ENCODE measurements at regions not wholly inside any gene's neighbourhood (a gene's known extent, or its start where the extent isn't known, plus 50 kb on each side); places are given as distances from the start of the nearest gene placed in this dataset.

DNA sequence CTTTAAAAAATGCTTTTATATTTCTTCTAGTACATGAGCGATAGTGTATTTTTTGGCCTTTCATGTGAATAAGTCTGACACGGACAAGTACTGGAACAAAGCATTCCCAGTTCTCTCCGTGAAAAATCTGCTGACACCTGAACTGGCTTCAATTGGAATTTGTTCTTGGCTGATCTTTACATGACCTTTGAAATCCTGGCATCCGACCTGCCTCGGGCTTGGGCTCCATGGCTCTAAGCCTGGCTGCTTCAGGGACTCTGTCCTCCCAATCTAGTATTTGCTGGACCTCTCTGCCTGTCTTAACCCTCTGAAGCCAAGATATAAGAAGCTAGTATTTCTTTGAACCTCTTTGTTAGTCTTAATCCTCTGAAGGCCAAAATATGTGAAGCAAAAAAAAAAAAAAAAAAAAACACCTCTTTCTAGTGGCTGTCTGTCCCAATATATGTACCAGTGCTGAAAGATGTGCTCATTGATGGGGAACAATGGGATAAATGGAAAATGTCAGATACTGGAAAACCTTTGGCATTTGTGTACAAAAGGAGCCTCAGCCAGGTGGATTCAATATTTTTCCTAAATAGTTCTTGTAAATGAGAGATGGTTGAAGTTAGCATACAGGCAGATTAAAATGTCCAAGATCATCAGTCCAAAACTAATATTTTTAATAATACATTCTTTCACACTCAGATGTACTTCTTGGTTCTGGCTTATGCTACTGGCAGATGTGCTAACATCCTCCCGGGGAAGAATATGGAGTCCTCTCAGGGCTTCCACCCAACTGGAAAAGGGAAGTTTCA, 470.6 kb downstream of the TUSC1 start:
- H4K8ac ChIP-seq (ENCODE audit: low read depth, low read length), result no peak overlapping the region
- no peaks in the 10 kb centered on the region for H3K27me3 ChIP-seq (ENCODE audit: insufficient read depth, low read length, poor library complexity)
- no peaks in the 10 kb centered on the region for H3K36me3 ChIP-seq (ENCODE audit: control insufficient read depth, insufficient read depth, low read length)
- H4K5ac ChIP-seq (ENCODE audit: low read length), result no peak overlapping the region
- no peak overlapping the region for H2BK120ac ChIP-seq (ENCODE audit: low read depth, low read length)
- no peak overlapping the region for H2BK5ac ChIP-seq (ENCODE audit: low read length)
- no peaks in the 10 kb centered on the region for H3K79me2 ChIP-seq (ENCODE audit: control insufficient read depth, insufficient read depth, low read length)
- no peak for DNase-seq
- H3K23ac ChIP-seq (ENCODE audit: low read length), result no peak overlapping the region
- no peak overlapping the region for H3K18ac ChIP-seq (ENCODE audit: low read length)
- H3K4ac ChIP-seq (ENCODE audit: low read depth, low read length), result no peak overlapping the region
- H3K9ac ChIP-seq (ENCODE audit: low read length), result no peak overlapping the region
- H3K4me3 ChIP-seq (ENCODE audit: low read length), result no peak overlapping the region
- H3K27ac ChIP-seq (ENCODE audit: low read depth, low read length), result no peak overlapping the region
- H3K4me2 ChIP-seq (ENCODE audit: low read length), result no peak overlapping the region
- H2BK15ac ChIP-seq (replicated peaks; ENCODE audit: low read depth), result no peak overlapping the region
- no peak overlapping the region for H3K56ac ChIP-seq (ENCODE audit: low read length)
- no peak overlapping the region for H2AK5ac ChIP-seq (ENCODE audit: low read length)
- H3K4me1 ChIP-seq (ENCODE audit: control insufficient read depth, low read depth, low read length), result no peaks in the 10 kb centered on the region
- no CpG with 5 or more reads among the region's 6 CpGs for WGBS (ENCODE audit: extremely low coverage, insufficient coverage, low lambda C conversion rate)
- no peaks in the 10 kb centered on the region for H3K79me1 ChIP-seq (ENCODE audit: low read length)

DNA sequence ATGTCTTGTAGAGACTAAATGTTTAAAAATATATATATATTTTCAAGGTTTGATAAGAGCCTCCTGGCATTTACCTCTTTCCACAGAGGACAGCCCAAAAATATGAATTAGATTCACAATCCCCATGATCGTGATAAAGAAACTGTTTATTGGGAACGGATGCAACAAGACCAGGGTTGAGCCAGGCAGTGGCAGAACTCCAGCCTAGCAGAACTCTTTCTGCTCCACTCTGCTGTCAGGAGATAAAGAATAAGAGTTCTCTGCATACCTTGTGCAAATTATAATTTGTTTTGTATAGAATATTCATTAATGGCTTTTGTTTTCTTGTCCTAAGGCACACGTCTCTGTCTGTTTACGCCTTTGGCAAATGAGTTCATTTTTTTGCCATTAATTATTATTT, 472.2 kb downstream of the TUSC1 start:
- no peak overlapping the region for H3K4me3 ChIP-seq (ENCODE audit: low read length)
- H4K8ac ChIP-seq (ENCODE audit: low read depth, low read length), result no peak overlapping the region
- no peak overlapping the region for H2BK15ac ChIP-seq (replicated peaks; ENCODE audit: low read depth)
- H3K79me1 ChIP-seq (ENCODE audit: low read length), result no peaks in the 10 kb centered on the region
- no peaks in the 10 kb centered on the region for H3K27me3 ChIP-seq (ENCODE audit: insufficient read depth, low read length, poor library complexity)
- H3K18ac ChIP-seq (ENCODE audit: low read length), result no peak overlapping the region
- no peak for DNase-seq
- no peak overlapping the region for H3K9ac ChIP-seq (ENCODE audit: low read length)
- no peaks in the 10 kb centered on the region for H3K4me1 ChIP-seq (ENCODE audit: control insufficient read depth, low read depth, low read length)
- no peak overlapping the region for H3K4ac ChIP-seq (ENCODE audit: low read depth, low read length)
- no CpG with 5 or more reads among the region's 4 CpGs for WGBS (ENCODE audit: extremely low coverage, insufficient coverage, low lambda C conversion rate)
- H3K27ac ChIP-seq (ENCODE audit: low read depth, low read length), result no peak overlapping the region
- H3K56ac ChIP-seq (ENCODE audit: low read length), result no peak overlapping the region
- no peak overlapping the region for H2BK5ac ChIP-seq (ENCODE audit: low read length)
- H4K5ac ChIP-seq (ENCODE audit: low read length), result no peak overlapping the region
- H3K4me2 ChIP-seq (ENCODE audit: low read length), result no peak overlapping the region
- no peaks in the 10 kb centered on the region for H3K36me3 ChIP-seq (ENCODE audit: control insufficient read depth, insufficient read depth, low read length)
- no peak overlapping the region for H3K23ac ChIP-seq (ENCODE audit: low read length)
- H2AK5ac ChIP-seq (ENCODE audit: low read length), result no peak overlapping the region
- H2BK120ac ChIP-seq (ENCODE audit: low read depth, low read length), result no peak overlapping the region
- no peaks in the 10 kb centered on the region for H3K79me2 ChIP-seq (ENCODE audit: control insufficient read depth, insufficient read depth, low read length)

DNA sequence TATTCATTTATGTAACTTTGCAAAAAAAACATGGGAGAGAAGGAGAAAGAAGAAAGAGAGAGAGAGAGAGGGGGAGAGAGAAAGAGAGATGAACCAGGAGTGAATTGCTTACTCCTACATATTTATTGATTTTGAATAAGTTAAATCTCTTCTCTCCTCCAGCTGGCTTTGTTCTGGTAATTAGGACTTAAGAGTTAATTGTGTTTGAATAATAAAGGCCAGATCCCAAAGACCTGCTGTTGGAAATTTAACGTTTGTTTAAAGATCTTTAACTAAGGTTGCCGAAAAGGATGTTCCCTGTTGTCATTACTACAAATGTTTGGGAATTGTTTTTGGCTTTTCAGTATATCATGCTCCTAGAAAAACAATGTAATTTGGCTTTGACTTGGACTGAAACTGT, 473.0 kb downstream of the TUSC1 start:
- H2BK5ac ChIP-seq (ENCODE audit: low read length), result no peak overlapping the region
- no CpG with 5 or more reads among the region's 2 CpGs for whole genome bisulfite sequencing (ENCODE audit: extremely low coverage, insufficient coverage, low lambda C conversion rate)
- H3K27ac ChIP-seq (ENCODE audit: low read depth, low read length), result no peak overlapping the region

DNA sequence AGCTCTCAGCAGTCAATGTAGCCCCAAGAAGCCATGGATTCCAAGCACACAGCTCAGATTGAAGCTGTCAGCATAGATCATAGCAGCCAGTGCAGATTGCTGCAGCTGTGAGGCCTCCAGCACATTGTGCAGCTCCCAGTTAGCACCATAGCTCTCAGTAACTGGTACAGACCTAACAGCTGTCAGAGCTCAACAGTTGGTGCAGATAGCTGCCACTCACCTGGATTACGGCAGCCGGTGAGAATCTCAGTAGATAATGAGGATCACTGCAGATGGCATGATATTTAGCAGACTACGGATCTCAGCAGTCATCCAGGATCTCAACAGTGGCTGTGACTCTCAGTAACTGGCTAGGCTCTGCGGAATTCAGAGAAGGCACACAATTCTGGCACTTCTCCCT, 500.4 kb downstream of the TUSC1 start:
- Histone ChIP-seq H2BK120ac (ENCODE audit: low read depth, low read length) (no peak overlapping the region), H3K56ac (ENCODE audit: low read length) (no peak overlapping the region), H2BK5ac (ENCODE audit: low read length) (no peak overlapping the region), H3K27ac (ENCODE audit: low read depth, low read length) (no peak overlapping the region), H3K4me3 (ENCODE audit: low read length) (no peak overlapping the region), H2BK15ac (replicated peaks; ENCODE audit: low read depth) (no peak overlapping the region), H3K4me2 (ENCODE audit: low read length) (no peak overlapping the region), H4K5ac (ENCODE audit: low read length) (no peak overlapping the region), H3K4me1 (ENCODE audit: control insufficient read depth, low read depth, low read length) (no peaks in the 10 kb centered on the region), H4K8ac (ENCODE audit: low read depth, low read length) (no peak overlapping the region), H3K4ac (ENCODE audit: low read depth, low read length) (no peak overlapping the region), H3K9ac (ENCODE audit: low read length) (no peak overlapping the region), H3K36me3 (ENCODE audit: control insufficient read depth, insufficient read depth, low read length) (no peaks in the 10 kb centered on the region), H3K79me2 (ENCODE audit: control insufficient read depth, insufficient read depth, low read length) (no peaks in the 10 kb centered on the region), H3K23ac (ENCODE audit: low read length) (no peak overlapping the region), H3K27me3 (ENCODE audit: insufficient read depth, low read length, poor library complexity) (no peaks in the 10 kb centered on the region), H3K18ac (ENCODE audit: low read length) (no peak overlapping the region), H2AK5ac (ENCODE audit: low read length) (no peak overlapping the region), H3K79me1 (ENCODE audit: low read length) (no peaks in the 10 kb centered on the region)
- DNase-seq, result peak; percentile 5
- WGBS (ENCODE audit: extremely low coverage, insufficient coverage, low lambda C conversion rate), result no CpG with 5 or more reads among the region's 4 CpGs

More for the DNA sequence above, 473.0 kb downstream of the TUSC1 start:
- no peak overlapping the region for H3K4me2 ChIP-seq (ENCODE audit: low read length)
- H3K4ac ChIP-seq (ENCODE audit: low read depth, low read length), result no peak overlapping the region
- H3K4me3 ChIP-seq (ENCODE audit: low read length), result no peak overlapping the region
- H4K8ac ChIP-seq (ENCODE audit: low read depth, low read length), result no peak overlapping the region
- H3K4me1 ChIP-seq (ENCODE audit: control insufficient read depth, low read depth, low read length), result no peaks in the 10 kb centered on the region
- H2AK5ac ChIP-seq (ENCODE audit: low read length), result no peak overlapping the region
- H3K36me3 ChIP-seq (ENCODE audit: control insufficient read depth, insufficient read depth, low read length), result no peaks in the 10 kb centered on the region
- H3K23ac ChIP-seq (ENCODE audit: low read length), result no peak overlapping the region
- no peaks in the 10 kb centered on the region for H3K79me2 ChIP-seq (ENCODE audit: control insufficient read depth, insufficient read depth, low read length)
- DNase-seq, result no peak
- no peak overlapping the region for H2BK120ac ChIP-seq (ENCODE audit: low read depth, low read length)
- no peak overlapping the region for H2BK15ac ChIP-seq (replicated peaks; ENCODE audit: low read depth)
- H3K27me3 ChIP-seq (ENCODE audit: insufficient read depth, low read length, poor library complexity), result no peaks in the 10 kb centered on the region
- no peak overlapping the region for H3K9ac ChIP-seq (ENCODE audit: low read length)
- H3K18ac ChIP-seq (ENCODE audit: low read length), result no peak overlapping the region
- no peak overlapping the region for H4K5ac ChIP-seq (ENCODE audit: low read length)
- H3K56ac ChIP-seq (ENCODE audit: low read length), result no peak overlapping the region
- H3K79me1 ChIP-seq (ENCODE audit: low read length), result no peaks in the 10 kb centered on the region

DNA sequence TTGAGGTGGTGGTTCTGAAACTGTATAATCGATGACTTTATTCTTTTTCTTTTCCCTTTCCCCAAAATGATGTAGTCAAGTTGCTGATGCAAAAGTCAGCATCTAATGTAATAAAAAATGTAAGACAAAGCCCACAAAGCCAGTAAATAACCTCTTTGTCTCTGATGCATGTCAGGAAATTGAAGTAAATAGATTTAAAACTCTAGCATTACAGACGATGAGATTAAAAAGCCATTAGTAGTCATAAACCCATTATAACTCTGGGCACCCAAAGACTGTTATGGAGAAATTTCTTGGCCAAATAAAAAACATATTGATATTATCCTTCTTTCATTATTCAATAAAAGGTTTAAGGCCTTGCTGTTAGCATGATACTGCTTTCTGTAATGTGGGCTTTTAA, 548.7 kb downstream of the TUSC1 start:
- no peak overlapping the region for H2BK120ac ChIP-seq (ENCODE audit: low read depth, low read length)
- no peak overlapping the region for H3K9ac ChIP-seq (ENCODE audit: low read length)
- no peak overlapping the region for H3K56ac ChIP-seq (ENCODE audit: low read length)
- no peaks in the 10 kb centered on the region for H3K36me3 ChIP-seq (ENCODE audit: control insufficient read depth, insufficient read depth, low read length)
- no peak for DNase-seq
- H2BK5ac ChIP-seq (ENCODE audit: low read length), result no peak overlapping the region
- no peak overlapping the region for H3K4me3 ChIP-seq (ENCODE audit: low read length)
- H3K27me3 ChIP-seq (ENCODE audit: insufficient read depth, low read length, poor library complexity), result no peaks in the 10 kb centered on the region
- no peaks in the 10 kb centered on the region for H3K79me2 ChIP-seq (ENCODE audit: control insufficient read depth, insufficient read depth, low read length)
- H3K4me1 ChIP-seq (ENCODE audit: control insufficient read depth, low read depth, low read length), result no peaks in the 10 kb centered on the region
- no peak overlapping the region for H2BK15ac ChIP-seq (replicated peaks; ENCODE audit: low read depth)
- no peak overlapping the region for H3K23ac ChIP-seq (ENCODE audit: low read length)
- H3K79me1 ChIP-seq (ENCODE audit: low read length), result no peaks in the 10 kb centered on the region
- no peak overlapping the region for H3K4me2 ChIP-seq (ENCODE audit: low read length)
- H4K8ac ChIP-seq (ENCODE audit: low read depth, low read length), result no peak overlapping the region
- H2AK5ac ChIP-seq (ENCODE audit: low read length), result no peak overlapping the region
- no peak overlapping the region for H4K5ac ChIP-seq (ENCODE audit: low read length)
- H3K4ac ChIP-seq (ENCODE audit: low read depth, low read length), result no peak overlapping the region
- no CpG with 5 or more reads among the region's 2 CpGs for WGBS (ENCODE audit: extremely low coverage, insufficient coverage, low lambda C conversion rate)
- H3K18ac ChIP-seq (ENCODE audit: low read length), result no peak overlapping the region
- no peak overlapping the region for H3K27ac ChIP-seq (ENCODE audit: low read depth, low read length)

DNA sequence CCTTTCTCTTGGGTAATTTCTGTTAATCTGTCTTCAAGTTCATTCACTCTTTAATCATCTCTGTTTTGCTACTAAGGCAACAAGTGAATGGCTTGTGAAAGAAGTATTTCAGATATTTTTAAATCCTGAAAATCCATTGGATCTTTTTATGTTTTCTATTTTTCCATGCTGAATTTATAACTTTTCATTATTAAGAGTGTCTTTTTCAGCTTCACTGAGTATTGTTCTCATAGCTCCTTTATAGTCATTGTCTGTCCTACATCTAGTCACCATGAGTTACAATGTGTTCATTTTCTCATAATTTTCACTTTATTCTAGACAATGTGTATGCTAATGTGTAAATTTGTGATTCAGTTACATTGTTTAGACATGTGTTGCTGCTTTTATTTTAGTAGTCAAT, 556.4 kb downstream of the TUSC1 start:
- DNase-seq, result no peak
- no peak overlapping the region for H2BK15ac ChIP-seq (replicated peaks; ENCODE audit: low read depth)

More for the DNA sequence above, 556.4 kb downstream of the TUSC1 start:
- Histone ChIP-seq H3K36me3 (ENCODE audit: control insufficient read depth, insufficient read depth, low read length) (no peaks in the 10 kb centered on the region), H2BK5ac (ENCODE audit: low read length) (no peak overlapping the region), H3K4me1 (ENCODE audit: control insufficient read depth, low read depth, low read length) (no peaks in the 10 kb centered on the region), H3K79me1 (ENCODE audit: low read length) (no peaks in the 10 kb centered on the region), H3K9ac (ENCODE audit: low read length) (no peak overlapping the region), H3K27me3 (ENCODE audit: insufficient read depth, low read length, poor library complexity) (no peaks in the 10 kb centered on the region), H3K56ac (ENCODE audit: low read length) (no peak overlapping the region), H3K4me2 (ENCODE audit: low read length) (no peak overlapping the region), H4K5ac (ENCODE audit: low read length) (no peak overlapping the region), H3K4me3 (ENCODE audit: low read length) (no peak overlapping the region), H3K23ac (ENCODE audit: low read length) (no peak overlapping the region), H3K27ac (ENCODE audit: low read depth, low read length) (no peak overlapping the region), H2BK120ac (ENCODE audit: low read depth, low read length) (no peak overlapping the region), H3K4ac (ENCODE audit: low read depth, low read length) (no peak overlapping the region), H3K79me2 (ENCODE audit: control insufficient read depth, insufficient read depth, low read length) (no peaks in the 10 kb centered on the region), H2AK5ac (ENCODE audit: low read length) (no peak overlapping the region), H4K8ac (ENCODE audit: low read depth, low read length) (no peak overlapping the region), H3K18ac (ENCODE audit: low read length) (no peak overlapping the region)

Data from mesendoderm (in vitro differentiated cells).